ENCODE measurements at regions not wholly inside any gene's neighbourhood (a gene's known extent, or its start where the extent isn't known, plus 50 kb on each side); places are given as distances from the start of the nearest gene placed in this dataset.

- H3K36me3 Mint-ChIP-seq (ENCODE audit: low read depth, unreplicated experiment): no peaks in the 10 kb centered on the region
- FAIRE-seq (peak; percentile 23), DNase-seq (ENCODE audit: low read depth) (peak; percentile 1)
- H3K27me3 Mint-ChIP-seq (ENCODE audit: low read depth, unreplicated experiment): no peaks in the 10 kb centered on the region
- H3K4me3 Mint-ChIP-seq (ENCODE audit: unreplicated experiment): no peak overlapping the region
- Histone ChIP-seq H2AFZ (ENCODE audit: low read depth, low read length) (no peak overlapping the region), H4K20me1 (ENCODE audit: insufficient read depth, low read length) (no peaks in the 10 kb centered on the region), H3K36me3 (ENCODE audit: insufficient read depth, low read length) (no peaks in the 10 kb centered on the region), H3K9me3 (ENCODE audit: insufficient read depth, low read depth, low read length) (no peaks in the 10 kb centered on the region), H3K4me3 (ENCODE audit: insufficient read depth, low read depth, low read length) (no peak overlapping the region), H3K79me2 (ENCODE audit: insufficient read depth, low read length) (no peaks in the 10 kb centered on the region), H3K27me3 (ENCODE audit: insufficient read depth, low read length) (no peaks in the 10 kb centered on the region), H3K4me2 (ENCODE audit: low read length) (peak overlapping the region; percentile 38), H3K4me1 (ENCODE audit: insufficient read depth, low read length) (peaks cover 8% of the 10 kb centered on the region), H3K27ac (ENCODE audit: low read depth, low read length) (peak overlapping the region; percentile 60), H3K9ac (ENCODE audit: low read length) (no peak overlapping the region)
- TF ChIP-seq EZH2 (IDR thresholded peaks at IDR 0.05; ENCODE audit: insufficient read depth, low read length) (no peak), CTCF (IDR thresholded peaks at IDR 0.05; ENCODE audit: insufficient read depth, low read depth, low read length) (no peak)
- no peak overlapping the region for H3K27ac Mint-ChIP-seq (ENCODE audit: unreplicated experiment)
- H3K9me3 Mint-ChIP-seq (ENCODE audit: unreplicated experiment): no peaks in the 10 kb centered on the region
- no peaks in the 10 kb centered on the region for H3K4me1 Mint-ChIP-seq (ENCODE audit: low read depth, unreplicated experiment)
Measured at GRCh38 chr4:75345423-75345822, 168.8 kb downstream of the RCHY1 start.

- Histone ChIP-seq H4K20me1 (ENCODE audit: insufficient read depth, low read length) (no peaks in the 10 kb centered on the region), H3K4me3 (ENCODE audit: insufficient read depth, low read depth, low read length) (no peak overlapping the region), H3K9ac (ENCODE audit: low read length) (no peak overlapping the region), H3K79me2 (ENCODE audit: insufficient read depth, low read length) (no peaks in the 10 kb centered on the region), H3K4me2 (ENCODE audit: low read length) (peak overlapping the region; percentile 38), H3K27ac (ENCODE audit: low read depth, low read length) (peak overlapping the region; percentile 60), H3K9me3 (ENCODE audit: insufficient read depth, low read depth, low read length) (no peaks in the 10 kb centered on the region), H3K36me3 (ENCODE audit: insufficient read depth, low read length) (no peaks in the 10 kb centered on the region), H2AFZ (ENCODE audit: low read depth, low read length) (no peak overlapping the region), H3K27me3 (ENCODE audit: insufficient read depth, low read length) (no peaks in the 10 kb centered on the region), H3K4me1 (ENCODE audit: insufficient read depth, low read length) (peaks cover 8% of the 10 kb centered on the region)
- Mint-ChIP-seq H3K27ac (ENCODE audit: unreplicated experiment) (no peak overlapping the region), H3K9me3 (ENCODE audit: unreplicated experiment) (no peaks in the 10 kb centered on the region), H3K4me1 (ENCODE audit: low read depth, unreplicated experiment) (no peaks in the 10 kb centered on the region), H3K27me3 (ENCODE audit: low read depth, unreplicated experiment) (no peaks in the 10 kb centered on the region), H3K4me3 (ENCODE audit: unreplicated experiment) (no peak overlapping the region), H3K36me3 (ENCODE audit: low read depth, unreplicated experiment) (no peaks in the 10 kb centered on the region)
- DNase-seq (ENCODE audit: low read depth) (peak; percentile 25), FAIRE-seq (no peak)
- TF ChIP-seq EZH2 (IDR thresholded peaks at IDR 0.05; ENCODE audit: insufficient read depth, low read length) (no peak), CTCF (IDR thresholded peaks at IDR 0.05; ENCODE audit: insufficient read depth, low read depth, low read length) (no peak)
Measured at GRCh38 chr4:75344915-75345314, 169.3 kb downstream of the RCHY1 start.

- no peak for FAIRE-seq
- Histone ChIP-seq H3K27ac (ENCODE audit: low read depth, low read length) (no peak overlapping the region), H3K27me3 (ENCODE audit: insufficient read depth, low read length) (no peaks in the 10 kb centered on the region), H3K9ac (ENCODE audit: low read length) (no peak overlapping the region), H3K4me2 (ENCODE audit: low read length) (no peak overlapping the region), H3K79me2 (ENCODE audit: insufficient read depth, low read length) (no peaks in the 10 kb centered on the region), H2AFZ (ENCODE audit: low read depth, low read length) (no peak overlapping the region), H4K20me1 (ENCODE audit: insufficient read depth, low read length) (no peaks in the 10 kb centered on the region), H3K36me3 (ENCODE audit: insufficient read depth, low read length) (no peaks in the 10 kb centered on the region), H3K4me1 (ENCODE audit: insufficient read depth, low read length) (peaks cover 8% of the 10 kb centered on the region), H3K4me3 (ENCODE audit: insufficient read depth, low read depth, low read length) (no peak overlapping the region), H3K9me3 (ENCODE audit: insufficient read depth, low read depth, low read length) (no peaks in the 10 kb centered on the region)
- no peaks in the 10 kb centered on the region for H3K4me1 Mint-ChIP-seq (ENCODE audit: low read depth, unreplicated experiment)
- no peaks in the 10 kb centered on the region for H3K9me3 Mint-ChIP-seq (ENCODE audit: unreplicated experiment)
- no peaks in the 10 kb centered on the region for H3K36me3 Mint-ChIP-seq (ENCODE audit: low read depth, unreplicated experiment)
- no peak overlapping the region for H3K4me3 Mint-ChIP-seq (ENCODE audit: unreplicated experiment)
- TF ChIP-seq CTCF (IDR thresholded peaks at IDR 0.05; ENCODE audit: insufficient read depth, low read depth, low read length) (no peak), EZH2 (IDR thresholded peaks at IDR 0.05; ENCODE audit: insufficient read depth, low read length) (no peak)
- no peak for DNase-seq (ENCODE audit: low read depth)
- no peak overlapping the region for H3K27ac Mint-ChIP-seq (ENCODE audit: unreplicated experiment)
- H3K27me3 Mint-ChIP-seq (ENCODE audit: low read depth, unreplicated experiment): no peaks in the 10 kb centered on the region
Measured at GRCh38 chr4:75343333-75343732, 170.9 kb downstream of the RCHY1 start.

All from astrocyte (in vitro differentiated cells and primary cell).